ENCODE measurements at regions not wholly inside any gene's neighbourhood (a gene's known extent, or its start where the extent isn't known, plus 50 kb on each side); places are given as distances from the start of the nearest gene placed in this dataset.

- ATAC-seq: no peak
Observed at GRCh38 chrX:39150220-39150619, 349.0 kb downstream of the MID1IP1 start.

GRCh38 chrX:39150621-39151020 lies 349.4 kb downstream of the MID1IP1 start:
- no peak for ATAC-seq

- no peak for ATAC-seq
Observed at GRCh38 chrX:39152106-39152649, 350.9 kb downstream of the MID1IP1 start.

- ATAC-seq: no peak
Observed at GRCh38 chrX:39156051-39156450, 354.8 kb downstream of the MID1IP1 start.

- no peak for ATAC-seq
Observed at GRCh38 chrX:39157006-39157405, 355.7 kb downstream of the MID1IP1 start.

GRCh38 chrX:39157796-39158195 lies 356.5 kb downstream of the MID1IP1 start:
- ATAC-seq: no peak

- ATAC-seq: no peak
Observed at GRCh38 chrX:39158801-39159657, 357.8 kb downstream of the MID1IP1 start.

GRCh38 chrX:39159921-39160507 lies 358.8 kb downstream of the MID1IP1 start:
- no peak for ATAC-seq

GRCh38 chrX:39161611-39162255 lies 360.5 kb downstream of the MID1IP1 start:
- no peak for ATAC-seq

- peak; percentile 35 for ATAC-seq
Observed at GRCh38 chrX:39162322-39162735, 361.1 kb downstream of the MID1IP1 start.

- no peak for ATAC-seq
Observed at GRCh38 chrX:39163581-39164126, 362.4 kb downstream of the MID1IP1 start.

- no peak for ATAC-seq
Observed at GRCh38 chrX:39164212-39164611, 363.0 kb downstream of the MID1IP1 start.

GRCh38 chrX:39165185-39165584 lies 363.9 kb downstream of the MID1IP1 start:
- ATAC-seq: no peak

- ATAC-seq: no peak
Observed at GRCh38 chrX:39165773-39166172, 364.5 kb downstream of the MID1IP1 start.

- no peak for ATAC-seq
Observed at GRCh38 chrX:39167791-39168190, 366.5 kb downstream of the MID1IP1 start.

- no peak for ATAC-seq
Observed at GRCh38 chrX:39168609-39169008, 367.4 kb downstream of the MID1IP1 start.

GRCh38 chrX:39169976-39170375 lies 368.7 kb downstream of the MID1IP1 start:
- ATAC-seq: no peak

GRCh38 chrX:39170464-39170863 lies 369.2 kb downstream of the MID1IP1 start:
- no peak for ATAC-seq

- ATAC-seq: no peak
Observed at GRCh38 chrX:39171686-39172085, 370.4 kb downstream of the MID1IP1 start.

GRCh38 chrX:39174241-39174771 lies 373.0 kb downstream of the MID1IP1 start:
- ATAC-seq: no peak

- no peak for ATAC-seq
Observed at GRCh38 chrX:39174772-39175417, 373.6 kb downstream of the MID1IP1 start.

GRCh38 chrX:39175418-39176057 lies 374.3 kb downstream of the MID1IP1 start:
- ATAC-seq: no peak

Data from esophagus mucosa (tissue), 1 donor.